H1 (cell line): ENCODE measurements at regions not wholly inside any gene's neighbourhood (a gene's known extent, or its start where the extent isn't known, plus 50 kb on each side); places are given as distances from the start of the nearest gene placed in this dataset.

ENCODE experiments used
- CTCF ChIA-PET: fragments of 300-600 bp; sonication (Branson Sonifier 250); formaldehyde crosslinking; loops from one replicate; lab custom pipeline; 2021; ENCODE audit not compliant: partially characterized antibody; lab: Charles Lee
- POLR2A ChIA-PET: fragments of 300-600 bp; sonication (Branson Sonifier 250); formaldehyde crosslinking; loops from one replicate; lab custom pipeline; 2021; ENCODE audit warnings: inconsistent platforms; ENCODE audit not compliant: partially characterized antibody; lab: Charles Lee
- DNase-seq, 2 experiments: peaks; one replicate each; pipeline versions ENCODE4 v3.0.0 to v3.0.0-alpha.2; 2010 to 2022; ENCODE audit warnings: low spot score in 2 of 2, low read depth in 1 of 2, mixed read lengths in 1 of 2
- FAIRE-seq: peaks from 2 replicates; lab custom pipeline; 2011; peaks lifted over from hg19 to GRCh38; lab: Jason Lieb, UNC
- H2AFZ ChIP-seq: 2 replicates; pipeline ENCODE4 v1.8.1; 2012; ENCODE audit warnings: low read length, inconsistent platforms
- H2AK5ac ChIP-seq: 2 replicates; pipeline ENCODE4 v1.6.1; 2013; ENCODE audit warnings: low read depth, low read length
- H2BK120ac ChIP-seq: replicated peaks from 2 replicates; pipeline ENCODE3; 2013; ENCODE audit warnings: low read depth, low read length, inconsistent platforms
- H2BK12ac ChIP-seq: 2 replicates; pipeline ENCODE4 v1.6.1; 2013; ENCODE audit warnings: low read depth, low read length
- H2BK15ac ChIP-seq: 2 replicates; pipeline ENCODE4 v1.6.1; 2013; ENCODE audit warnings: low read length
- H2BK20ac ChIP-seq: 2 replicates; pipeline ENCODE4 v1.6.1; 2013; ENCODE audit warnings: low read length
- H2BK5ac ChIP-seq: 2 replicates; pipeline ENCODE4 v1.6.1; 2013; ENCODE audit warnings: low read depth, low read length
- H3K14ac ChIP-seq: 2 replicates; pipeline ENCODE4 v1.6.1; 2013; ENCODE audit warnings: inconsistent platforms; ENCODE audit not compliant: insufficient read length
- H3K18ac ChIP-seq: 2 replicates; pipeline ENCODE4 v1.6.1; 2013; ENCODE audit warnings: low read length; ENCODE audit errors: extremely low read depth
- H3K23ac ChIP-seq: 2 replicates; pipeline ENCODE4 v1.6.1; 2013; ENCODE audit warnings: inconsistent platforms; ENCODE audit not compliant: insufficient read length
- H3K23me2 ChIP-seq: 2 replicates; pipeline ENCODE4 v1.6.1; 2013; ENCODE audit warnings: low read depth, low read length
- H3K27ac ChIP-seq: 2 replicates; pipeline ENCODE4 v1.6.1; 2011; ENCODE audit warnings: low read depth, low read length, inconsistent platforms
- H3K27me3 ChIP-seq, 4 experiments: replicated peaks in 1 of 4; 1 replicate in 1 of 4; 2 replicates in 3 of 4; pipeline versions ENCODE4 v1.6.1 to v1.8.1; 2011 to 2013; ENCODE audit warnings: low read length in 3 of 4, mild to moderate bottlenecking in 3 of 4, inconsistent platforms in 2 of 4, mixed read lengths in 2 of 4, moderate library complexity in 1 of 4; ENCODE audit not compliant: control insufficient read depth in 3 of 4, insufficient read depth in 3 of 4; ENCODE audit errors: extremely low read depth in 1 of 4
- H3K36me3 ChIP-seq, 4 experiments: 2 replicates each; pipeline versions ENCODE4 v1.6.1 to v1.8.1; 2011 to 2013; ENCODE audit warnings: mild to moderate bottlenecking in 4 of 4, low read length in 3 of 4, moderate library complexity in 2 of 4, control low read depth in 1 of 4, inconsistent platforms in 1 of 4; ENCODE audit not compliant: insufficient read depth in 4 of 4, control insufficient read depth in 2 of 4
- H3K4ac ChIP-seq: replicated peaks from 2 replicates; pipeline ENCODE3; 2013; ENCODE audit warnings: low read length, low read depth, mixed read lengths, inconsistent platforms; ENCODE audit not compliant: insufficient read length
- H3K4me1 ChIP-seq, 4 experiments: replicated peaks in 1 of 4; 1 replicate in 1 of 4; 2 replicates in 3 of 4; pipeline versions ENCODE4 v1.6.1 to v1.8.1; 2011 to 2013; ENCODE audit warnings: low read length in 3 of 4, inconsistent platforms in 2 of 4, mixed read lengths in 1 of 4; ENCODE audit not compliant: insufficient read depth in 4 of 4, control insufficient read depth in 3 of 4
- H3K4me2 ChIP-seq, 2 experiments: 2 replicates each; pipeline versions ENCODE4 v1.6.1 to v1.8.1; 2011 to 2013; ENCODE audit warnings: low read depth in 2 of 2, low read length in 2 of 2, control low read depth in 1 of 2, inconsistent platforms in 1 of 2, mild to moderate bottlenecking in 1 of 2; ENCODE audit not compliant: insufficient read depth in 1 of 2
- H3K4me3 ChIP-seq, 4 experiments: fragments of 200-600, 300-600 bp in 1 of 4; sonication (generic), shearing (Covaris generic), sonication (Bioruptor Twin) in 1 of 4; 2 replicates each; pipeline versions ENCODE4 v1.5.1 to v1.8.1; 2011 to 2016; ENCODE audit warnings: low read length in 4 of 4, low read depth in 3 of 4, control low read depth in 2 of 4, inconsistent platforms in 2 of 4, mild to moderate bottlenecking in 2 of 4, mixed read lengths in 1 of 4, moderate library complexity in 1 of 4; ENCODE audit not compliant: insufficient read depth in 2 of 4; ENCODE audit errors: extremely low read depth in 1 of 4
- H3K56ac ChIP-seq: replicated peaks from 2 replicates; pipeline ENCODE3; 2013; ENCODE audit warnings: low read depth, mild to moderate bottlenecking, mixed read lengths, low read length, inconsistent platforms; ENCODE audit not compliant: insufficient read length
- H3K79me1 ChIP-seq: 2 replicates; pipeline ENCODE4 v1.6.1; 2013; ENCODE audit warnings: low read depth, low read length, control low read depth
- H3K79me2 ChIP-seq, 2 experiments: 2 replicates each; pipeline versions ENCODE4 v1.6.1 to v1.8.1; 2012 to 2013; ENCODE audit warnings: low read length in 2 of 2, mild to moderate bottlenecking in 2 of 2, inconsistent platforms in 1 of 2; ENCODE audit not compliant: insufficient read depth in 2 of 2, control insufficient read depth in 1 of 2
- H3K9ac ChIP-seq, 4 experiments: replicated peaks in 1 of 4; 1 replicate in 1 of 4; 2 replicates in 3 of 4; pipeline versions ENCODE4 v1.6.1 to v1.8.1; 2011 to 2013; ENCODE audit warnings: low read depth in 3 of 4, low read length in 3 of 4, control low read depth in 2 of 4, mild to moderate bottlenecking in 2 of 4, moderate library complexity in 2 of 4, inconsistent platforms in 1 of 4; ENCODE audit errors: extremely low read depth in 1 of 4
- H3K9me3 ChIP-seq, 2 experiments: 2 replicates each; pipeline versions ENCODE4 v1.6.1 to v1.8.1; 2012 to 2013; ENCODE audit warnings: mild to moderate bottlenecking in 2 of 2, moderate library complexity in 2 of 2, control low read depth in 1 of 2, inconsistent platforms in 1 of 2, low read depth in 1 of 2, low read length in 1 of 2, mixed read lengths in 1 of 2; ENCODE audit not compliant: insufficient read depth in 2 of 2
- H4K20me1 ChIP-seq, 2 experiments: replicated peaks in 1 of 2; 2 replicates each; pipeline versions ENCODE3 to v1.8.1; 2011 to 2013; ENCODE audit warnings: inconsistent platforms in 2 of 2, low read length in 2 of 2, mild to moderate bottlenecking in 1 of 2; ENCODE audit not compliant: insufficient read depth in 2 of 2, control insufficient read depth in 1 of 2
- H4K5ac ChIP-seq: 2 replicates; pipeline ENCODE4 v1.6.1; 2013; ENCODE audit warnings: low read length, low read depth, mixed read lengths, inconsistent platforms; ENCODE audit not compliant: insufficient read length
- H4K8ac ChIP-seq: 2 replicates; pipeline ENCODE4 v1.8.0; 2013; ENCODE audit warnings: mild to moderate bottlenecking, moderate library complexity, low read length, inconsistent platforms; ENCODE audit not compliant: insufficient read depth; ENCODE audit errors: extremely low read depth
- H4K91ac ChIP-seq: replicated peaks from 2 replicates; pipeline ENCODE3; 2013; ENCODE audit warnings: low read length, mixed read lengths, inconsistent platforms; ENCODE audit not compliant: insufficient read length
- BRCA1 ChIP-seq: IDR thresholded peaks from 2 replicates; pipeline ENCODE4 v1.6.1; 2012; ENCODE audit warnings: low read depth, low read length, improper control_type of control experiment
- EP300 ChIP-seq, 2 experiments: IDR thresholded peaks; 1 replicate in 1 of 2; 2 replicates in 1 of 2; pipeline ENCODE4 v1.6.1; 2011 to 2012; ENCODE audit warnings: low read depth in 2 of 2, low read length in 2 of 2, mild to moderate bottlenecking in 2 of 2, borderline replicate concordance in 1 of 2, inconsistent platforms in 1 of 2, moderate library complexity in 1 of 2
- FOSL1 ChIP-seq: IDR thresholded peaks from 2 replicates; pipeline ENCODE4 v1.6.1; 2011; ENCODE audit warnings: mild to moderate bottlenecking, low read depth, low read length, moderate library complexity; ENCODE audit not compliant: insufficient read depth
- GTF2F1 ChIP-seq: IDR thresholded peaks from 2 replicates; pipeline ENCODE4 v1.6.1; 2012; ENCODE audit warnings: low read depth, low read length, improper control_type of control experiment, borderline replicate concordance
- HDAC2 ChIP-seq, 2 experiments: fragments of 300-600 bp in 1 of 2; sonication (generic) in 1 of 2; IDR thresholded peaks; 2 replicates each; pipeline ENCODE4 v1.6.1; 2011 to 2012; ENCODE audit warnings: low read depth in 2 of 2, low read length in 2 of 2, mild to moderate bottlenecking in 2 of 2, moderate library complexity in 2 of 2, borderline replicate concordance in 1 of 2, inconsistent platforms in 1 of 2
- KDM4A ChIP-seq: IDR thresholded peaks from one replicate; pipeline ENCODE4 v1.7.1; 2012; ENCODE audit warnings: low read depth, mild to moderate bottlenecking, moderate library complexity, low read length, inconsistent platforms; ENCODE audit not compliant: severe bottlenecking
- SAP30 ChIP-seq: fragments of 300-600 bp; sonication (generic); IDR thresholded peaks from 2 replicates; pipeline ENCODE4 v1.7.1; 2012; ENCODE audit warnings: low read length, moderate library complexity, mild to moderate bottlenecking, inconsistent platforms; ENCODE audit not compliant: insufficient read depth, insufficient replicate concordance
- SRF ChIP-seq: IDR thresholded peaks from 2 replicates; pipeline ENCODE4 v1.6.1; 2011; ENCODE audit warnings: mild to moderate bottlenecking, low read depth, low read length, moderate library complexity
- WGBS, 2 experiments: shearing (Covaris generic) in 1 of 2; methylation state at CpG; one replicate each; pipeline versions ENCODE4 v1.1.6 to v1.1.7; 2013 to 2015; ENCODE audit warnings: low lambda C conversion rate in 2 of 2, mixed read lengths in 2 of 2, inconsistent platforms in 1 of 2, low coverage in 1 of 2, missing lambda C conversion rate in 1 of 2; ENCODE audit not compliant: insufficient replicate concordance in 2 of 2, insufficient coverage in 1 of 2, insufficient read length in 1 of 2; ENCODE audit errors: extremely low coverage in 1 of 2, missing lambda C conversion rate in 1 of 2; 5-methylcytosine and 5-hydroxymethylcytosine counted together

DNA sequence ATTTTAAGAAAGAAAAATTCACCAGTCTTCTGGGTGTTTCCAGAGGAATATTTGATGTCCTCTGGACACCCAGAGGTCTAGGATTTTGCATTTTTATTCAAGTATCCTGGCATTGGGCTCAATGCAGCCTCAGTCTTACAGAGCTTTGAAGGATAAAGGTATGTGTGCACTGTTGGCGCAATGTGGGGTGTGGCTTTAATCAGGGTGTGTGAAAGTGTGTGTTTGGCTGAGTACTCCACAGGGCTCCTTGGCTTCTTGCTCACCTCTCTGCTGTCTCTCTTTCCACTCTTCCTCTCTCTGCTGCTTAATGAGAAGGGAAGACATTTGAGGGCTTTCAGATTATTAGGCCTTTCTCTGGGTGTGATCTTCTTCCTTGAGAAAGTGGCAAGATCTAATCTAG, 193.3 kb upstream of the CCND2 start:
- FAIRE-seq: no peak
- no peak overlapping the region for H3K4me3 ChIP-seq
- TF ChIP-seq HDAC2 (IDR thresholded peaks at IDR 0.05; ENCODE audit: borderline replicate concordance in 1 of 2, low read depth in 2 of 2, low read length in 2 of 2): no peak
- TF ChIP-seq BRCA1: no peak
- TF ChIP-seq FOSL1: no peak
- no peak for TF ChIP-seq GTF2F1
- no peak for TF ChIP-seq EP300 (IDR thresholded peaks at IDR 0.05; ENCODE audit: borderline replicate concordance in 1 of 2, low read depth in 2 of 2, low read length in 2 of 2)
- no peak for TF ChIP-seq SRF
- no peak for TF ChIP-seq SAP30
- no peak for TF ChIP-seq KDM4A
- H3K27me3 ChIP-seq: no peaks in the 10 kb centered on the region
- no peak overlapping the region for H2BK5ac ChIP-seq
- no peaks in the 10 kb centered on the region for H3K79me2 ChIP-seq
- CTCF ChIA-PET: interaction anchor here (1.3 to 1.4 kb wide), 2 partner anchors 10 to 28 kb away, joined by 3 to 4 read pairs; no protein-coding TSS in a partner anchor
- H4K8ac ChIP-seq: no peak overlapping the region
- POLR2A ChIA-PET: no interaction called here
- H3K27ac ChIP-seq: no peak overlapping the region
- no peak overlapping the region for H2BK120ac ChIP-seq
- H3K23me2 ChIP-seq: no peaks in the 10 kb centered on the region
- no peaks in the 10 kb centered on the region for H3K79me1 ChIP-seq
- H3K56ac ChIP-seq: no peak overlapping the region
- H4K91ac ChIP-seq: no peak overlapping the region
- no peak overlapping the region for H3K14ac ChIP-seq
- no peak overlapping the region for H2AK5ac ChIP-seq
- H2BK15ac ChIP-seq: no peak overlapping the region
- H3K4ac ChIP-seq: no peak overlapping the region
- no peak overlapping the region for H2BK20ac ChIP-seq
- H3K9me3 ChIP-seq: no peaks in the 10 kb centered on the region
- H2AFZ ChIP-seq: no peak overlapping the region
- no peaks in the 10 kb centered on the region for H3K36me3 ChIP-seq
- 100% methylated on average over 1 of the region's 1 CpG; no CpG with 5 or more reads in 1 of the 2 experiments for WGBS, 2 experiments
- no peak overlapping the region for H3K18ac ChIP-seq
- DNase-seq: no peak
- H3K4me1 ChIP-seq: no peaks in the 10 kb centered on the region
- H3K4me2 ChIP-seq: no peak overlapping the region
- no peak overlapping the region for H4K5ac ChIP-seq
- H2BK12ac ChIP-seq: no peak overlapping the region
- no peak overlapping the region for H3K23ac ChIP-seq
- H3K9ac ChIP-seq: no peak overlapping the region
- no peaks in the 10 kb centered on the region for H4K20me1 ChIP-seq
